HuH-7 (cell line): ENCODE measurements at regions not wholly inside any gene's neighbourhood (a gene's known extent, or its start where the extent isn't known, plus 50 kb on each side); places are given as distances from the start of the nearest gene placed in this dataset.
"Not testable (repeated sequence)": the region's sequence is repeated elsewhere in the genome, so short reads cannot be mapped to it uniquely, and the experiment has no call there.

Source experiments
- DNase-seq: peaks from one replicate; pipeline ENCODE4 v3.0.0; 2011; ENCODE audit warnings: low spot score

DNA sequence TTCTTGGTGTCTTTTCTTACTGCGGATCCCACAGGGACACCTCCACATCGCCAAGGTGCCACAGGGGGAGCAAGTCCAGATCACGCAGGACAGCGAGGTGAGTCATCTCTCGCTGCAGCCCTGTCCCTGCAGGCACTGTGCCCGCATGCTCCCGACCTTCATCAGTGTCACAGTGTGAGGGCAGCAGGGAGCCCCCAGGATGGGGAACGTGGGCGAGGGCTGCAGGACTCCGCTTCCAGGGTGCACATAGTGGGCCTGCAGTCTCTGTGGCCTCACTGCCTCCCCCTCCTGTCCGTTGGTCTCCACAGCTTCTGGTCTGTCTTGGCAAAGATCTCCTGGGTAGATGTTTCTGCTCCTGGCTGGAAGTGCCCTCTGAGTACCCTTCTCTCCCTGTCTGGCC, 78.0 kb downstream of the NPIPB11 start:
- DNase-seq, result not testable (repeated sequence)

DNA sequence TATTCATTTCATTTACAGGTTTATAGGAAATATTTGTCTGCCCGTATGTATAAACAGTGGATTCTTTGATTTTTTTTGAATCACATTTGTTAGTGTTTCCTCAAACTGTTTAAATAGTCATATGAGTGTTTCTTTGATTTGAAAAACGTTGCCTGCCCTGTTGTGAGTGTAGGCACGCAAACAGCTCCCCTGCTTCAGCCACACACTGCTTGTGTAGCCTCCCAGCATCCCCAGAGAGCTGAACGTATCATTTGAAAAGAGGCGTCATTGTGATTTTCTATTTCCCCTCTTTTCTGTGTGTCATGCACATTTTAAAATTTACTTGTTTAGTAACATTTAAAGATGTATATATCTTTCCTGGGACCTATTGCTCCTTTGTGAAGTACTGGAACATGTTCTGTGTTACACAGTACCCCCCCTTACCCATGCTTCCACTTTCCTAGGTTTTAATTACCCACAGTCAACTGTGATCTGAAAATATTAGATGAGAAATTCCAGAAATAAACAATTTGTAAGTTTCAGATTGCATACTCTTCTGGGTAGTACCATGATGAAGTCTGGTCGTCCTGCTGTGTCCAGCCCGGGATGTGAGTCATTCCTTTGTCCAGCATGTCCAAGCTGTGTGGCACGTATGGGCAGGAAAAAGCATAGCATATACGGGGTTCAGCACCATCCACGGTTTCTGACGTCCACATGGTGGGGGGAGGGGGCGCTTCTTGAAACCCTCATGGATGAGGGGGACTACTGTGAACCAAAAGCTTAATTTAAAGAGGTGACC, 78.7 kb downstream of the NPIPB11 start:
- not testable (repeated sequence) for DNase-seq

DNA sequence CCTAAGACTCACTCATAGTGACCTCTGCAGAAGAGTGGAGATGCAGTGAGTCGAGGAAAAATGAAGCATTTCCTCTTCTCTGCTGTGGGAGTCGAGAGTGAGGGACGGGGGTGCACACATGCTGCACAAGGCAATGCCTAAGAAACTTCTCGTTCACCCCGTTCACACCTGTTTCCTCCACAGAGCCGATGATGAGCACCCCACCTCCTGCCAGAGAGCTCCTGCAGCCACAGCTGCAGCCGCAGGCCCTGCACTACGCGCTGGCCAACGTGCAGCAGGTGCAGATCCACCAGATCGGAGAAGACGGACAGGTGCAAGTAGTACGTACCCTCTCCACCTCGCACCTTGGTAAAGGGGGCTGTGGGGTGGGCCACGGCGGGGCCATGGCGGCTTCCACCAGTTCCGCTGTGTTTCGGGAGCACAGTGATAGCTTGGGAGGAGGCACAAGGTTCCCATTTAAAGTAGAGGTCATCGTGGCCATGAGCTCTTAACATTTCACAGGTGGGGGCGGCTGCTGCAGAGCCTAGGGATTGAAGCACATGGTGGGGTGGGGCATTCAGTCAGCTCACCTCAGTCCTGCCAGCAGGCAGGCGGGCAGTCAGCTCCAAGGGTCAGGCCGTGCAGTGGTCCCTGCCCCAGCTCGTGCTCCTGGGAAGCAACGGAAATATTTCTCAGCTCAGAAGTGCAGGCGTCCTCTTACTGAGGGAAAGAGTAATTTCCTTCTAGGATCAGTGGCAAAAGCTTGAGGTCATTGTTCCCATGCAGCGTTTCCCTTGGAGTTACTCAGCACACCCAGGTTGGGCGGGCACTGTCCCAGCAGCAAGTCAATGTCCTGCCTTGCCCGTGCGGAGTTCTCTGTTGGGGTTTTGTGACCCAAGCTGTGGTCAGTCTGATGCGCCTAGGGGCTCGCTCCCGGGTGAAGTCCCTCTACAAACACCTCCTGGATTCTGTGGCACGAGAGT, 80.1 kb downstream of the NPIPB11 start:
- not testable (repeated sequence) for DNase-seq

DNA sequence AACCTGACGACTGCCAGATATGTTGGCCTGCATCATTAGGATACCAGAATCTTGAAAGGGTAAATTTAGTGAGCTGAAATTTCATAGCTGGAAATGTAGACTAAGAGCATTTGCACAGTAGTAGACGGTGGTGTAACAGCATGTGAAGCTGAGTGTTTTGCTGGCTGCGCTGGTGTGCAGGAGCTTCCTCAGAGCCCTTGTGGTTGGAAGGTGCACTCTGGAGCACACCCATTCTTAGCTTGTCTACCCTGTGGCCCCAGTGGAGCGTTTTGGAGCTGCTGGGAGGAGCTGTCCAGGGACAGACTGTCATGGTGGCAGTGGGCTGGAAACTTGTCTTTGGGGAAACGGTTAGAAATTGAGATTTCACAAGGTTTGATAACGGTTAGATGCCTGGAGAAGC, 82.8 kb downstream of the NPIPB11 start:
- DNase-seq, result not testable (repeated sequence)

DNA sequence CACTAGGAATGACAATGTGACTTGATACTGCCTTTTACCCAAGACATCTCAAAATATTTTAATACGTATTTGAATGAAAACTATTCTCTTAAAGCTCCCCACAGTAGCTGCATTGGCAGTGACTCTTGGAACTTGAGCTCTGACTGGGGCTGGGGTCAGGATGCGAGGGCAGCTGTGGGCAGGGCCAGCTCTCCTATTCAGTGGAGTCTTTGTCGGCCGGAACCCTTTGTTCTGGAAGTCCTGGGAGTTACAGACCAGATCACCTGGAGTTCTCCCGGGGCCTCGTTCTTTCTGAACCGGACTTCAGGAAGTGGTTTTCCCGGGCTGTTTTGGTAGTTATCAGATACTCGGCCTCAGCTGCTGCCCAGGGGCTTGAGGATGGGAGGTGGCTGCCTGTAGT, 84.9 kb downstream of the NPIPB11 start:
- no peak for DNase-seq

DNA sequence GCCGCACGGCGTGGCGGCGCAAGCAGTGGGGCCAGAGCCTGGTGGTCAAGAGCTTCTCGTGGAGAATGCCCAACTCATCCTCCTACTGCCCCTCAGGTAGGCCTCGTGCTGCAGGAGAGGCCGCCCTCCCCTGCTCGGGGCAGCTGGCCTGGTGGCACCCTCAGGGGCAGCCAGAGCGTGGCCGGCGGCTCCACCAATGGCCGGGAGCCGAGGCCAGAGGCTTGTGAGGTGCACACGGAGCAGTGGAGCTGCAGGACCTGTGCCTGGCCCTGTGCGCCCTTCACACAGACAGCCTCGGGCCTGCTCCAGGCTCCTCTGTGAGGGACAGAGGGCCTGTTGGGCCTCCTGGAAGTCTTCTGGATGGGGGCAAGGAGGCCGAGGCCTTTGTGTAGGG, 85.5 kb downstream of the NPIPB11 start:
- DNase-seq, result no peak

DNA sequence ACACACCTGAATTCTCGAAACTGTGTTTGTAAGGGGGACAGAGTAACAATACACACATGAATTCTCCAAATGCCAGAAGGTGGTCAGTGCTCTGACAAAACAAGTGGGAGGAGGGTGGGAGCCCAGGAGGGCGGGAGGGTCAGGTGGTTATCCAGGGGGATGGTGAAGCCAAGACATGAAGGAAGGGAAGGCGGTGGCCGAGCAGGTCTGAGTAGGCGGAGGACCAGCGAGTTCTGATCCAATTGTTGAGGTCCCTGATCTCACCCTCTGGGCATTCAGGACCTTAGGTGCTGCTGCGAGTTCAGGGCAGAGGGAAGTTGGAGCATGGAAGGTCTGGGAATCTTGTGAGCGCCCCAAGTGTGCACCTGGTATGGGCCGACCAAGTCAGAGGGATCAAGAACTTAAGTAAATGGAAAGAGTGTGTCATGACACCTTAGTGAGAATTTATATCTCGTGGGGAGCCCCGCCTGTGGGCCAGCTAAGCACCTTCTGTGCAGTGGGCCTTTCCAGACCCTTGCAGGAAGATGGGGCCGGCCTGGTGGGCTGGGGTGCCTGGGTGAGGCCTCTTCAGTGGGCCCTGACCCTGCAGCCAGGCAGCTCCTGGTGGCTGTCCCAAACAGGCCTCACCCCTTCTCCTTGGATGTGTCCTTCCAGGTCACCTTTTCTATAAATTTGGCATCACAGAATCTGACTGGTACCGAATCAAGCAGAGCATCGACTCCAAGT, 86.1 kb downstream of the NPIPB11 start:
- DNase-seq, result no peak

DNA sequence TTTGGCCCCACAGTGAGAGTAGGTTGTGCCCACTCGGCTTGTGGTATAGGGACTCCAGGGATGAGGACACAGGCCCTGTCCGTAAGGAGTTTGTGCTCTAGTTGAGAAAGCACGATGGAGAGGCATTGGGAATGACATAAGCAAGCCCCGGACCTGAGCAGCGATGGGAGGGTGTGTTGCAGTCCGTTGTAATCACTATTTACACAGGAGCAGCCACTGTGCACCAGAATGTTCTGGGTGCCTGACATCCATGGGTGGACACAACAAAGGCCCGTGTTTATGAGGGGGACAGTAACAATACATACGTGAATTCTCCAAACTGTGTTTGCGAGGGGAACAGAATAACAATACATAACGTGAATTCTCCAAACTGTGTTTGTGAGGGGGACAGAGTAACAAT, 86.8 kb downstream of the NPIPB11 start:
- no peak for DNase-seq

DNA sequence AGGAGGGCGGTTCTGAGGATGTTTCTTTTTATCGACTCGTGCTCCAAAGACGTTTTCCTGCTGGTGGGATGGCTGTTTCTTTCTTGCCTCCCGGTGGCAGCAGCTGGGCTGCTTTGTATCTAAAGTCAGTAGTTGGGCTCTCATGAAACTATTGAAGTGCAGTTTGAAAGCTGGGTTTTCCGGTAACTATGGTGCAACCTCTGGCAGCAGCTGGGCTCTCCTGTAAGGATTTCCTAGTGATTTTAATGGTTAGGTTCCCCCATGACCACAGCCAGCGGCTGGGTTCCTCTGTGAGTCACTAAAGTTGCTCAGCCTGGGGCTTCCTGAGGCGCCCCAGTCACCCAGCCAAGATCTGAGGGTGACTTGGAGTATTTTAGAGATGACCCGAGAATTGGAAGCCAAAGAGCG, 87.9 kb downstream of the NPIPB11 start:
- not testable (repeated sequence) for DNase-seq

DNA sequence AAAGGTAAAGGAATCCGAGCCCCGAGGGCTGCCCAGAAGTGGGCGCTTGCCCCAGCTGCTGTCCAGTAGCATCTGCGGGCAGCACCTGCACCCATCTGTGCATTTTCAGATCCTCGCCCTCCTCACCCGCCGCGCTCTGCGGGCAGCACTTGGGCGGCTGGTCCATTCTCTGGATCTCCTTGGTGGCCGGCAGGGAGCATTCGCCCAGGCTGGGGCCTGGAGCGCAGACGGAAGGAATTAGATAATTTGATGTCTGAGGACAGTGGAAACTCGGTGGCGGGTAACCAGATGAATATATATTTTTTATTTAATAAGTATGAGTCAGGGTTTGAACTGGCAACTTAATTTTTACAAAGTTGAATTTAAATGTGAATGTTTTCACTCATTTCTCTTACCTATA, 88.5 kb downstream of the NPIPB11 start:
- peak; percentile 62 for DNase-seq

DNA sequence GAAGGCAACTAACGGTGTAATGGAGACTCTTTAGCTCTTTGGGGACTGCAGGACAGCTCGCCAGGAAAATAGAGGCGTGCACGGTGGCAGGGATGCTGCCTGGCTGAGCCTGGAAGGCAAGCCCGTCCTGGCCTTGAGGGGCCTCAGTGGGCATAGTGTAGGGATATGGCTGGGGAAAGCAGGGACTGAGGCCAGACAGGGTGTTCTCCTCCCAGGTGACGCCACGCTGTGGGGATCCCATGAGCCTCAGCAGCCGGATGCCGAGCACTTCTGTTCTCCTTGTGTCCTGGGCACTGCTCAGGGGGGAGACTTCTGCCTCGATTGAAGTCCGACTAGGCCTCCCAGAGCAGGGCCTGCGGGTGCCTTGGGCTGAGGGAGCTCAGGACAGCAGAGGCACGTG, 89.2 kb downstream of the NPIPB11 start:
- no peak for DNase-seq

DNA sequence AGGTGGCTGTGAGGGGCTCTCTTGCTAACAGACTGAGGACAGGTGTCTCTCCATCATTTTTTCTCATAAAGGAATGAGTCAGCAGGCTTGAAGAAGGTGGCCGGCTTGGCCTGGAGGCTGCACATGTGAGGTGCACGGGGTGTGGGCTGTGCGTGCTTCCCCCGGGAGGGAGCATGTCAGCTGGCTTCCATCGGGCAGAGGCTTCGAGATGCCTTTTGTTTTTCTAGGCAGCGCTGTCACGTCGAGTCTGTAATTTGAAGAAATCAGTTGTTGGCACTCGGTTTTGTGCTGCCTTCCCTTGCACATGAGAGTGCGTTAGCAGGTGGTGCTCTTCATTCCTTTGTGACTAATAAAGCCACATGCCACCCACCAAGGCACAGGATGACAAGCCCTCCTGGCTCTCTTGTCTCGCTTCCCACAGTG, 89.7 kb downstream of the NPIPB11 start:
- no peak for DNase-seq

DNA sequence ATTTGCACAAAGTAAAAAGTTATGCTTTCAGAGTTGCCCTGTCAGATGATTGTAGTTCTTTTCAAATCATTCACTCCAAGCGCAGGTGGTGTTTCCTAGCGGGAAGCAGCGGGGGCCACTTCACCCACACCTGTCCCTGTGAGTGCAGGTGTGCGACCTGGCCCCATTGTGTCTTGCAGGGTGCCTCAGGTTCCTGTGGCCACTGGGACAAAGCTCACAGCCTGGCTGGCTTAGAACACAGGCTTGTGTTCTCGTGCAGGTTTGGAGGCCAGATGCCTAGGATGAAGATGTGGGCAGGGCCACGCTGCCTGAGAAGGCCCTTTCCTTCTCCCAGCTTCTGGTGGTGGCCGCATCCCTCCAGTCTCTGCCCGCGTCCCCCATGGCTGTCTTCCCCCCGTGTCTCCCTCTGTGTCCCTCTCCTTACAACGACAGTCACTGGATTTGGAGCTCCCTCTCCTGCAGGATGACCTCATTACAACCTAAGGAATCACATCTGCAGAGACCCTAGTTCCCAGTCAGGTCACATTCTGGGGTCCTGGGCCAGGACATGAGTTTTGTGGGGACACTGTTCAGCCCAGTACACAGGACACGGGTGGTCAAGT, 90.5 kb downstream of the NPIPB11 start:
- peak; percentile 36 for DNase-seq

DNA sequence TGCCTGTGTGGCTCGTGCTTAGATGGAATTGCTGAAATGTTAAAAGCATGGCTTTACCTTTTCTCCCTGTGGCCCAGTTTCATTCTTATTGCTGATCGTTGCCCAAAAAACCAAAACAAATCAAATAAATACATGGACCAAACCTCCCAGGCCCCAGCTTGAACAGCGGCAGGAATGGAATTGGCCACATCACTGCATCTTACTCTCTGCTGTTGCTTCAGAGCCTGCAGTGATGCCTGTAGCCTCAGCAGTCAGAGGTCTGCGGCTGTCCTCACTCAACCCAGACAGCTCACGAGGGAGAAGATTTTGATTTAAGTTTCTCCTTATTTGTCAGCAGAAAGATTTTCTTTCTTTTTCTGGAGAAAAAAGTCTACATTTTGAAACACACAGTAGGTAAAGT, 91.5 kb downstream of the NPIPB11 start:
- no peak for DNase-seq

DNA sequence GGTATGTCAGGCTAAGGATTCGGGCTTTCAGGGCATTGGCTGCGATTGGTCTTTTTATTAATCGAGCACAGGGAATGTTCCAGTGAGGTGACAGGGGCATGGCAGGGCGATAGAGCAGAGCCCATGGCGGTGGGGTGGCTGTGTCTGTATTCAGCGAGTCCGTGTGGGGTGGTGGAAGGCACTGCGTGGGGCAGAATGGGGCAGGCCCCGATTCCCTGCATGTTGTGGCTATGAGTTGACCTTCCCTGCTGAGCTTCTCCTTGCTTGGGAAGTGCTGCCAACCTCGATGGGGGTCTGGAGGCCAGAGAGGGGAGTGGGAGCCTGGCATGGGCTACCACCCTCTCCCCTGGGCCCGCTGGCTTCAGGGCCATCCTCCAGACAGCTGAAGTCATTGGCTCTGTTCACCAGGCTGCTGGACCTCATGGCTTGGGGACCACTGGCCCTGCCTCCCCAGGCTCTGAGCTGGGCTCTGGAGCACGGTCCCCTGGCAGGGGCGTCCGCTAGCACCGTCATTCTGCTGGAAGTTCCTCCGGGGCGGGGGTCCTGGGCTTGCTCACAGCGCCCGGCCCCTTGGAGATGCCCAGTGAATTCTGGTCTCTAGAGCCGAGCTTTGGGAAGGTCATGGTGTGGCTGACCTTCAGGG, 92.1 kb downstream of the NPIPB11 start:
- DNase-seq, result no peak

DNA sequence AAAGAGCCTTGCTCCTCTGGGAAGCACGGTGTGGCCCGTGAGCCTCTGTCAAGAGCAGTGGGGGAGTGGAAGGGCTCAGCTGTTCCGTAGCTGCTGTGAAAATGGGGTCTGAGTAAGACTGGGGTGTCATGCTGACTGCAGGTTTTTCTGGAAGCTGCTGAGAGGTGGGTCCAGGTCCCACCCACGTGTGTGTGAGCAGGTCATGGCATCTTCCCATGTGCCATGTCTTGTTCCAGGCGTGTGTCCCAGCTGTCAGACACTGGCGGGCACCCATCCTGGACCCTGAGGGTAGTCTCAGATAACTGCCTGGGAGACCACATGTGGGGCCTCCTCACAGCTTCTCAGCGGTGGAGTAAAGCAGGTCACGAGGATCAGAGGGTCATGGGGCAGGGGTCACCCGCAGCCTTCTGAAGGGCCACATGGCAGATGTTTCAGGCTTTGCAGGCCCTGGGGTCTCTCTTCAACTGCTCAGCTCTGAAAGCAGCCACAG, 92.9 kb downstream of the NPIPB11 start:
- DNase-seq, result no peak

DNA sequence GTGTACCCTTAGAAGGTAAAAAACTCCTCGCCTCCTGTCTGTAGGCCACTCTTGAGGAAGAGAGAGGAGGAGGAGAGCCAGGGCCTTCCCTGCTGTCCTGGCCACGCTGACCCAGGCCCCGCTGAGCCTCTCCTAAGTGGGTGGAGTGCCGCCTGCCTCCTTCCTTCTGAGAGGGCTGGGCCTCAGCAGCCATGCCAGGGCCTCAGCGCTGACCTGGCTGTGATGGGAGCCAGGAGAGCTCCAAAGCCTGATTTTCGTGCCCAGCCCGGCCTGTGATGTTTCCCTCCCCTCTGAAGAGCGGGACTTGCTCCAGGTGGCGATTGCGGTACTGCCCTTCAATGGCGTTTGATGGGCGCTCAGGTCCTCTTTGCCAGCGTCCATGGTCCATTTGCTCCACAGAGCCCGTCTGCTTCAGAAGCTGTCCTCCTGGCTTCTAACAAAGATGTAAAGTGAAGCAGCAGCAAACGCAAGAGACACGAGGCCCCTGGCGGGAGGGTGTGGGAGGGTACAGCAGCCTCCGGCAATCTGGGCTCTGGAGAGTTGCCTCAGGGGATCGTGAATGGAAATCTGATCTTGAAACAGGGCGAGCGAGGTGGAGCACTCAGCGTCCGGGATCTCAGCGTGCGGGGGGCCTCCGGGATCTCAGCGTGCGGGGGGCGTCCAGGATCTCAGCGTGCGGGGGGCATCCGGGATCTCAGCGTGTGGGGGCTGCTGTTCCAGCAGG, 93.5 kb downstream of the NPIPB11 start:
- no peak for DNase-seq

DNA sequence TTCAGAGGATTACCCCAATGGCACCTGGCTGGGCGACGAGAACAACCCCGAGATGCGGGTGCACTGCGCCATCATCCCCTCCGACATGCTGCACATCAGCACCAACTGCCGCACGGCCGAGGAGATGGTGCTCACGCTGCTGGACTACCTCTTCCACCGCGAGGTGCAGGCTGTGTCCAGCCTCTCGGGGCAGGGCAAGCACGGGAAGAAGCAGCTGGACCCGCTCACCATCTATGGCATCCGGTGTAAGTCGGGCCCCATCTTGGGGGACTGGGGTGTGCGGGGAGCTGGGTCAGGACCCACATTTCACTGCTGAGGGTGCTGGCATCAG, 94.2 kb downstream of the NPIPB11 start:
- DNase-seq, result not testable (repeated sequence)

DNA sequence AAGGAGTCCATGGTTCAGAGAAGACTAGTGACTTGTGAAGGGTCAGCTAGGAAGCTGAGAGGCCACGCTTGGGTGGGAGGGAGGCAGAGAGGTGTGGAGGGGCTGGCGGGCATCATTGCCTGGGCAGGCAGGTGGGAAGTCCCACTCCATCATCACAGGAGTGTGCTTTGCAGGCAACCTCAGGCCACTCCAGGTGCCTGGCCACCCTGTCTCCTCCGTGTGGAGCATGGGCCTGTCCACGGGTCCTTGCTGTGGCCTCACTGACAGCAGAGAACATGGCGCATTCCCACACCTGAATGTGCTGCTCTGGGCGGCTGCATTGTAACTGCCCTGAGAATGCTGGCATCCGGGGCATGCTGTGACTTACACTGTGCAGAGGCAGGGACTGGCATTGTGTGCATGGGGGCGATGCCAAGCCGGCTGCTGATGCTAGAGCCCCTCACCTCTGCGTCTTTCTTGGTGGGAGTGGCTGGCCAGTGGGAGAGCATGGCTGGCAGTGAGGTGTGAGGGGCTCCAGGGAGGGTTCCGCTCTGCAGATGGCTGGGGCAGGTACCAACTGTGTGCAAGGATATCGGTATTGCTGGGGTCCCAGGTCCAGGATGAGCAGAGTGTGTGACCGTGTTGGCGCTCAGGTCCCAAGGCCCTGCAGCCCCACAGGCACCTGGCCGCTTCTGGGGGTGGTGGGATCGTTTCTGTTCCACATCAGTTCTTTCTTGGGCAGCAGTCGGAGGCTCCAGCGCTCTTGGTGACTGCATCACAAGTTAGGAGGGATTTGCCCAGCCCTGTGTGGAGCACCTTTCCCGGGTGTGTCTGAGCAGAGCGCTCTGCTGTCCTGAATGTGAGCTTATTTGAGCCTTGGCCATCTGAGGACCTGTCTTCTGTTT, 94.8 kb downstream of the NPIPB11 start:
- DNase-seq, result no peak

DNA sequence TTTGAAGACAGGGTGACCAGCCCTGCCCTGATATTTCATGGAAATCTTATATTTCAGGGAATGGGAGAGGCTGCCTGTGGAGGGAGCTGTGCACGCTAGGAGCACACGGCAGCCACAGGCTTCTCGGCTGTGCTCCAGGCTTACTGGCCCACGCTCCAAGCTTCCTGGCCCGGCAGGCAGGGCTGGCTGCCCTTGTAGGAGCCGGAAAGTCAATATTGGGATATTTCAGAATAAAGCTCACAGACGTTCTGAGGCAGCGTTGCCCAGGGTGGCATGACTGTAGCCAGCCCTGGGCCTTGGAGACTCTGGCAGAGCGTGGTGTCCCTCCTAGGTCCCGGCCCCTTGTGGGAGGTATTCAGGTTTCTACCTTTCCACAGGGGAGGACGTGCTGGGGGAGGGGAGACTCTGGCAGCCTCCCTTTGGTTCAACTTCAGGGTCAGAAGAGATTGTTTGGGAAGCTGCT, 95.6 kb downstream of the NPIPB11 start:
- DNase-seq, result no peak
